ENCODE measurements at regions not wholly inside any gene's neighbourhood (a gene's known extent, or its start where the extent isn't known, plus 50 kb on each side); places are given as distances from the start of the nearest gene placed in this dataset.

DNA sequence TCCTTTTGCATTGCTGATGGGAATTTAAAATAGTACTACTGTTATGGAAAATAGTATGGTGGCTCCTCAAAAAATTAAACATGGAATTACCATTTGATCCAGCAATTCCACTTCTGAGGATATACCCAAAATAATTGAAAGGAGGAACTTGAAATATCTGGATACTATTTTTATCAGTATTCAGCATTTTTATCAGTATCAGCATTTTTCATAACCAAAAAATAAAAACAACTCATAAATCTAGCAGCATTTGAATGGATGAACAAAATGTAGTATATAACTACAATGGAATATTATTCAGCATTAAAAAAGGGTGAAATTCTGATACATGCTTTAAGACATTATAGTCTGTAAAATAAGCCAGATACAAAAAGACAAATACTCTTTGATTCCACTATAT lies 763.4 kb upstream of the MAN1A1 start:
- Histone ChIP-seq H3K9me3 (peaks cover 0 to 9% (median 2%) of the 10 kb centered on the region in 8 donors), H3K4me3 (no peak overlapping the region), H3K36me3 (no peaks in the 10 kb centered on the region), H3K4me1 (no peaks in the 10 kb centered on the region), H3K27me3 (replicated peaks in 1 of 7) (no peaks in the 10 kb centered on the region), H3K27ac (no peak overlapping the region)
- no peak for TF ChIP-seq POLR2AphosphoS5 (IDR thresholded peaks at IDR 0.05)
- no peak for TF ChIP-seq POLR2A (IDR thresholded peaks at IDR 0.05)
- TF ChIP-seq, protein P1, sequence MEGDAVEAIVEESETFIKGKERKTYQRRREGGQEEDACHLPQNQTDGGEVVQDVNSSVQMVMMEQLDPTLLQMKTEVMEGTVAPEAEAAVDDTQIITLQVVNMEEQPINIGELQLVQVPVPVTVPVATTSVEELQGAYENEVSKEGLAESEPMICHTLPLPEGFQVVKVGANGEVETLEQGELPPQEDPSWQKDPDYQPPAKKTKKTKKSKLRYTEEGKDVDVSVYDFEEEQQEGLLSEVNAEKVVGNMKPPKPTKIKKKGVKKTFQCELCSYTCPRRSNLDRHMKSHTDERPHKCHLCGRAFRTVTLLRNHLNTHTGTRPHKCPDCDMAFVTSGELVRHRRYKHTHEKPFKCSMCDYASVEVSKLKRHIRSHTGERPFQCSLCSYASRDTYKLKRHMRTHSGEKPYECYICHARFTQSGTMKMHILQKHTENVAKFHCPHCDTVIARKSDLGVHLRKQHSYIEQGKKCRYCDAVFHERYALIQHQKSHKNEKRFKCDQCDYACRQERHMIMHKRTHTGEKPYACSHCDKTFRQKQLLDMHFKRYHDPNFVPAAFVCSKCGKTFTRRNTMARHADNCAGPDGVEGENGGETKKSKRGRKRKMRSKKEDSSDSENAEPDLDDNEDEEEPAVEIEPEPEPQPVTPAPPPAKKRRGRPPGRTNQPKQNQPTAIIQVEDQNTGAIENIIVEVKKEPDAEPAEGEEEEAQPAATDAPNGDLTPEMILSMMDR (IDR thresholded peaks at IDR 0.05 in 8 of 11, conservative IDR thresholded peaks at IDR 0.05 in 3 of 11) = no peak
- no peak for DNase-seq
- intact Hi-C loops (cut with DNase I; ENCODE audit: low total_unique reads) = no loop called here

DNA sequence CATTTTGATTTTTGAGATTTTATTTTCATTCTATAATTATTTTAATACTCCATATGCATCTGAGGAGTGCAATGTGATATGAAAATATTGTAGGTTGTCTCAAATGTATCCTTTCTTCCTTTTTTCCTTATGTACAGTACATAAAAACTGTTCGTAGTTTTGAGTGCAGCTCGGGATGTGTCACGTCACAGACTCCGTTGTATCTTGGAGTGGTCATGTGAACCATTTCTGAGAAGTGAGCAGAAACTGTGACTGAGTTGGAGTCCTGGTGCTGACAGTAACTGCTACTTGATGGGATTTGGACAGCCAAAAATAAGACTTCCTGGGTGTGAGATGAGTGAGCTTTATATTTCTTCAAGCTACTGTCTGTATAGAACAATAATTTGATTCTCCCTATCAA lies 761.4 kb upstream of the MAN1A1 start:
- H3K27me3 ChIP-seq (replicated peaks in 1 of 7) = no peaks in the 10 kb centered on the region
- no peaks in the 10 kb centered on the region for H3K4me1 ChIP-seq
- H3K9me3 ChIP-seq = peaks cover 0 to 9% (median 2%) of the 10 kb centered on the region in 8 donors
- no peak overlapping the region for H3K4me3 ChIP-seq
- H3K27ac ChIP-seq = no peak overlapping the region
- intact Hi-C loops (cut with DNase I; ENCODE audit: low total_unique reads) = no loop called here
- H3K36me3 ChIP-seq = no peaks in the 10 kb centered on the region
- no peak for DNase-seq
- 92 to 98% (median 96%) methylated on average over 4 of the region's 4 CpGs for WGBS, 5 donors
- TF ChIP-seq POLR2A (IDR thresholded peaks at IDR 0.05) (no peak), POLR2AphosphoS5 (IDR thresholded peaks at IDR 0.05) (no peak)
- TF ChIP-seq, protein P1 (IDR thresholded peaks at IDR 0.05 in 8 of 11, conservative IDR thresholded peaks at IDR 0.05 in 3 of 11) = no peak

DNA sequence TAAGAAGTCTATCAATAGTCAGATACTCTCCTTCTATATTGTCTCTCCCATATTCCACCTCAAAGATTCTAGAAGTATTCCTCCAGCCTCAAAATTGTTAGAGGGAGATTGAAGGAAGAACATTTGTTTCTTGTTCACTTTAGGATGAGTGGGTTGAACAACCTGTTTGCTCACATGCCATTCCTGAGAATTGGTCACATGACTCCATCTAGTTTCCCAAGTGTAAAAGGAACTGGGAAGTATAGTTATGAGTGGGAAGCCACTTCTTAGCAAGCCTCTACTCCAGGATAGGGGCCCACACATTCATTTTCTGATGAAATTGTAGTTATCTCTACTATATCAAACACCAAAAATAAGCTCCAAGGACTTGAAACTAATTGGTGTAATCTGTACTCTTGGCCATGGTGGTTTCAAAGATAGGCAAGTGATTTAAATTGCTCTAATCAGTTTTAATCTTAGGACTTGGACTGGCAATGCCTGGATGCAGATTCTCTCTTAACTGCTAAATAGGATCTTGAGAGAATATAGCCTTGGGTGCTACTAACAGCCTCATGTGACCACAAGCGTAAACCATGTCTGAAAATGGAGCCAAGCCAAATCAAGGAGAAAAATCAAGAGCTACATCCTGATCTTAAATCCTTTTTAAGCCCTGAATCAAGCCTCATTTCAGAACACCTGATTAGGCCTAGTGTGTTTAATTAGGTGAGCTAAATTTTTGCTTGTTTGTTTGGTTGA lies 758.7 kb upstream of the MAN1A1 start:
- TF ChIP-seq POLR2A (IDR thresholded peaks at IDR 0.05) (no peak), POLR2AphosphoS5 (IDR thresholded peaks at IDR 0.05) (no peak)
- TF ChIP-seq, protein P1 (IDR thresholded peaks at IDR 0.05 in 8 of 11, conservative IDR thresholded peaks at IDR 0.05 in 3 of 11) = no peak
- H3K27ac ChIP-seq = no peak overlapping the region
- intact Hi-C loops (cut with DNase I; ENCODE audit: low total_unique reads) = no loop called here
- WGBS, 5 donors = 76 to 100% (median 90%) methylated on average over 1 of the region's 1 CpG
- no peak for DNase-seq
- H3K27me3 ChIP-seq (replicated peaks in 1 of 7) = no peaks in the 10 kb centered on the region
- no peaks in the 10 kb centered on the region for H3K36me3 ChIP-seq
- H3K4me3 ChIP-seq = no peak overlapping the region
- H3K4me1 ChIP-seq = no peaks in the 10 kb centered on the region
- peaks cover 0 to 7% (median 2%) of the 10 kb centered on the region in 8 donors for H3K9me3 ChIP-seq

DNA sequence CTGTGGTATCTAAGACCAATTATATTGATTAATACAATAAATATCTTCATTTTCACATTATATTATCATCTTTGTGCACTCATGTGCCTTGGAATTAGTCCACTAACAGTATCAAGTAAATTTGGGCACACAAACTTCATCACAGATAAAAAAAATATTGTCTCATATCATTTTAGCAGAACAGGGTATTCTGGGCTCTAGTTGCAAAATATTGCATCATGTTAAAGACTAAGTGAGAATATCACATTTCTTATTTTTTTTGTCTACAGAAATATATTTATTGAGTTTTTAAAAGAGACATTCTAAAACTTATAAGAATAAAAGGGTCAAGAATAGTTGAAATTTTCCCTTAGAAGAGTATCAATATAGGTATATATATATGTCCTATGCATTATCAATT lies 754.1 kb upstream of the MAN1A1 start:
- no peaks in the 10 kb centered on the region for H3K36me3 ChIP-seq
- H3K27ac ChIP-seq = no peak overlapping the region
- no peak for TF ChIP-seq POLR2A (IDR thresholded peaks at IDR 0.05)
- TF ChIP-seq, protein P1 (IDR thresholded peaks at IDR 0.05 in 8 of 11, conservative IDR thresholded peaks at IDR 0.05 in 3 of 11) = no peak
- no peak for TF ChIP-seq POLR2AphosphoS5 (IDR thresholded peaks at IDR 0.05)
- intact Hi-C loops (cut with DNase I; ENCODE audit: low total_unique reads) = no loop called here
- H3K4me3 ChIP-seq = no peak overlapping the region
- no peaks in the 10 kb centered on the region for H3K9me3 ChIP-seq
- H3K4me1 ChIP-seq = no peaks in the 10 kb centered on the region
- no peaks in the 10 kb centered on the region for H3K27me3 ChIP-seq (replicated peaks in 1 of 7)
- no peak for DNase-seq

All from spleen (tissue), 11 donors.